Common myeloid progenitor, CD34-positive (primary cell): ENCODE measurements at regions not wholly inside any gene's neighbourhood (a gene's known extent, or its start where the extent isn't known, plus 50 kb on each side); places are given as distances from the start of the nearest gene placed in this dataset.

Source experiments
- CTCF ChIA-PET: fragments of 350-600 bp; sonication (Branson Sonifier 250); formaldehyde crosslinking; loops from one replicate; lab custom pipeline; 2021; ENCODE audit warnings: antibody characterized with exemption; lab: Charles Lee
- POLR2A ChIA-PET: fragments of 350-600 bp; sonication (Branson Sonifier 250); formaldehyde crosslinking; loops from one replicate; lab custom pipeline; 2021; ENCODE audit warnings: antibody characterized with exemption; lab: Charles Lee
- DNase-seq, 3 donors: peaks; one replicate each; pipeline versions ENCODE4 v3.0.0 to v3.0.0-alpha.2; 2013
- H3K27ac ChIP-seq, 2 experiments: 1 replicate in 1 of 2; 2 replicates in 1 of 2; pipeline ENCODE4 v1.7.0; 2013; ENCODE audit warnings: inconsistent platforms in 2 of 2, low read length in 2 of 2, mild to moderate bottlenecking in 2 of 2, low read depth in 1 of 2, moderate library complexity in 1 of 2; ENCODE audit not compliant: severe bottlenecking in 2 of 2, insufficient read depth in 1 of 2, poor library complexity in 1 of 2
- H3K27me3 ChIP-seq, 5 experiments: replicated peaks in 2 of 5; 1 replicate in 3 of 5; 2 replicates in 2 of 5; pipeline versions ENCODE4 v1.6.1 to v1.7.0; 2013; ENCODE audit warnings: low read length in 4 of 5, mild to moderate bottlenecking in 2 of 5, moderate library complexity in 2 of 5, inconsistent platforms in 1 of 5; ENCODE audit not compliant: insufficient read depth in 5 of 5, control insufficient read depth in 4 of 5
- H3K36me3 ChIP-seq, 4 experiments: 1 replicate in 2 of 4; 2 replicates in 2 of 4; pipeline versions ENCODE4 v1.6.1 to v1.7.0; 2013; ENCODE audit warnings: low read length in 3 of 4, control low read depth in 1 of 4, mild to moderate bottlenecking in 1 of 4; ENCODE audit not compliant: control insufficient read depth in 4 of 4, insufficient read depth in 4 of 4
- H3K4me1 ChIP-seq, 4 experiments: 1 replicate in 3 of 4; 2 replicates in 1 of 4; pipeline versions ENCODE4 v1.6.1 to v1.7.1; 2013; ENCODE audit warnings: low read length in 3 of 4, mild to moderate bottlenecking in 3 of 4, control low read depth in 1 of 4, inconsistent platforms in 1 of 4, moderate library complexity in 1 of 4; ENCODE audit not compliant: control insufficient read depth in 4 of 4, insufficient read depth in 4 of 4; ENCODE audit errors: control extremely low read depth in 1 of 4
- H3K4me3 ChIP-seq, 7 experiments: 1 replicate in 4 of 7; 2 replicates in 3 of 7; pipeline versions ENCODE4 v1.5.1 to v1.7.0; 2013; ENCODE audit warnings: mild to moderate bottlenecking in 7 of 7, low read length in 6 of 7, moderate library complexity in 6 of 7, inconsistent platforms in 2 of 7, low read depth in 2 of 7, control low read depth in 1 of 7; ENCODE audit not compliant: insufficient read depth in 4 of 7, control insufficient read depth in 1 of 7; ENCODE audit errors: extremely low read depth in 1 of 7
- H3K9me3 ChIP-seq, 5 experiments: 1 replicate in 4 of 5; 2 replicates in 1 of 5; pipeline versions ENCODE4 v1.6.1 to v1.7.1; 2013; ENCODE audit warnings: low read length in 4 of 5, mild to moderate bottlenecking in 2 of 5, inconsistent platforms in 1 of 5, low read depth in 1 of 5, moderate library complexity in 1 of 5; ENCODE audit not compliant: control insufficient read depth in 4 of 5, insufficient read depth in 2 of 5; ENCODE audit errors: control extremely low read depth in 1 of 5
- WGBS: methylation state at CpG from one replicate; pipeline ENCODE4 v1.1.5; 2013; ENCODE audit not compliant: insufficient coverage; 5-methylcytosine and 5-hydroxymethylcytosine counted together

- ChIA-PET POLR2A (no interaction called here), CTCF (interaction anchor here (1.6 kb wide), 1 partner anchor 199 kb away, joined by 4 read pairs; no protein-coding TSS in a partner anchor)
- H3K4me3 ChIP-seq, result no peak overlapping the region
- WGBS, result 55% methylated on average over 2 of the region's 2 CpGs
- DNase-seq, result no peak
- peaks cover 0 to 9% (median 2%) of the 10 kb centered on the region in 4 experiments for H3K4me1 ChIP-seq
- no peaks in the 10 kb centered on the region for H3K36me3 ChIP-seq
- H3K27ac ChIP-seq, result no peak overlapping the region
- no peaks in the 10 kb centered on the region for H3K9me3 ChIP-seq
- H3K27me3 ChIP-seq, result no peaks in the 10 kb centered on the region
These were observed 197.4 kb upstream of the FOXP2 start for GRCh38 chr7:114217026-114217806.

- Histone ChIP-seq H3K27ac (no peak overlapping the region), H3K4me1 (no peaks in the 10 kb centered on the region), H3K36me3 (no peaks in the 10 kb centered on the region), H3K4me3 (no peak overlapping the region), H3K9me3 (no peaks in the 10 kb centered on the region), H3K27me3 (no peaks in the 10 kb centered on the region)
- ChIA-PET POLR2A (no interaction called here), CTCF (no interaction called here)
- 86% methylated on average over 1 of the region's 2 CpGs for WGBS
- DNase-seq, result no peak
These were observed 200.1 kb upstream of the FOXP2 start for GRCh38 chr7:114214466-114214865.

- no peaks in the 10 kb centered on the region for H3K27me3 ChIP-seq
- ChIA-PET CTCF (no interaction called here), POLR2A (no interaction called here)
- H3K27ac ChIP-seq, result no peak overlapping the region
- no peak for DNase-seq
- no peak overlapping the region for H3K4me3 ChIP-seq
- WGBS, result no CpG with 5 or more reads among the region's 1 CpG
- no peaks in the 10 kb centered on the region for H3K9me3 ChIP-seq
- no peaks in the 10 kb centered on the region for H3K36me3 ChIP-seq
- H3K4me1 ChIP-seq, result no peaks in the 10 kb centered on the region
These were observed 201.7 kb upstream of the FOXP2 start for GRCh38 chr7:114212721-114213429.

- WGBS, result no CpG with 5 or more reads among the region's 1 CpG
- H3K36me3 ChIP-seq, result no peaks in the 10 kb centered on the region
- ChIA-PET POLR2A (no interaction called here), CTCF (no interaction called here)
- no peak overlapping the region for H3K4me3 ChIP-seq
- DNase-seq, result peak in 1 of 3 donors; percentile 5
- H3K27ac ChIP-seq, result no peak overlapping the region
- H3K4me1 ChIP-seq, result no peaks in the 10 kb centered on the region
- H3K27me3 ChIP-seq, result no peaks in the 10 kb centered on the region
- H3K9me3 ChIP-seq, result no peaks in the 10 kb centered on the region
These were observed 204.6 kb upstream of the FOXP2 start for GRCh38 chr7:114209968-114210367.

- ChIA-PET CTCF (no interaction called here), POLR2A (no interaction called here)
- DNase-seq, result no peak
- H3K4me3 ChIP-seq, result no peak overlapping the region
- no CpG with 5 or more reads among the region's 1 CpG for WGBS
- no peak overlapping the region for H3K27ac ChIP-seq
- no peaks in the 10 kb centered on the region for H3K27me3 ChIP-seq
- H3K36me3 ChIP-seq, result no peaks in the 10 kb centered on the region
- H3K9me3 ChIP-seq, result no peaks in the 10 kb centered on the region
- no peaks in the 10 kb centered on the region for H3K4me1 ChIP-seq
These were observed 207.9 kb upstream of the FOXP2 start for GRCh38 chr7:114206688-114207087.

- Histone ChIP-seq H3K27me3 (no peaks in the 10 kb centered on the region), H3K9me3 (no peaks in the 10 kb centered on the region), H3K36me3 (no peaks in the 10 kb centered on the region), H3K27ac (no peak overlapping the region), H3K4me1 (no peaks in the 10 kb centered on the region), H3K4me3 (no peak overlapping the region)
- no peak for DNase-seq
- POLR2A ChIA-PET, result no interaction called here
- 100% methylated on average over 1 of the region's 1 CpG for WGBS
- CTCF ChIA-PET, result no interaction called here
These were observed 218.1 kb upstream of the FOXP2 start for GRCh38 chr7:114196517-114196916.

GRCh38 chr7:114190387-114190786, 224.2 kb upstream of the FOXP2 start:
- CTCF ChIA-PET, result no interaction called here
- 100% methylated on average over 2 of the region's 2 CpGs for WGBS

More at GRCh38 chr7:114190387-114190786, 224.2 kb upstream of the FOXP2 start:
- H3K9me3 ChIP-seq, result no peaks in the 10 kb centered on the region
- H3K36me3 ChIP-seq, result no peaks in the 10 kb centered on the region
- DNase-seq, result no peak
- no peaks in the 10 kb centered on the region for H3K27me3 ChIP-seq
- H3K27ac ChIP-seq, result no peak overlapping the region
- no peaks in the 10 kb centered on the region for H3K4me1 ChIP-seq
- H3K4me3 ChIP-seq, result no peak overlapping the region
- POLR2A ChIA-PET, result no interaction called here
